22Rv1 (cell line): ENCODE measurements at regions not wholly inside any gene's neighbourhood (a gene's known extent, or its start where the extent isn't known, plus 50 kb on each side); places are given as distances from the start of the nearest gene placed in this dataset.

Experiments used
- ZFX ChIP-seq: fragments of 450-650 bp; IDR thresholded peaks from 2 replicates; pipeline ENCODE4 v1.6.1; 2017; ENCODE audit warnings: antibody characterized with exemption, borderline replicate concordance
- TF ChIP-seq, protein P1 (sequence below): fragments of 450-650 bp; IDR thresholded peaks from 2 replicates; pipeline ENCODE4 v1.5.1; 2017; ENCODE audit warnings: mild to moderate bottlenecking

DNA sequence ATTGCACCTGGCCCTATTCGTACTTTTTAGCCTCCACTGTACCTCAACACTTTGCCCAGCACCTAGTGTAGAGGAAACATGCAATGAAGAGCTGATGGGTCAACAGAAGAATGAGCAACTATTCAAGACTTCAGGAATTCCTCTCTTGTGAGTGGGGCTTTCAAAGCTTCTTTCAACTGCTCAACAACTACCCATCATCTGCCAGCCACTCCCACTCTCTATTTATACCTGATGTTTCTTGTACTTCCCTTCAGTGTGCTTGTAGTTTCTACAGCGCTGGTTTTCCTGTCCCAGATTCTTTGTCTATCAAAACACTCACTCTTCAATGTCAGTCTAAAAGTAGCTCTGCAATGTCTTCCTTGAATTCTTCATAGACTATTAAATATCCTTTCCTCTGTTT is 168.3 kb upstream of the LPP start:
- TF ChIP-seq, protein P1, sequence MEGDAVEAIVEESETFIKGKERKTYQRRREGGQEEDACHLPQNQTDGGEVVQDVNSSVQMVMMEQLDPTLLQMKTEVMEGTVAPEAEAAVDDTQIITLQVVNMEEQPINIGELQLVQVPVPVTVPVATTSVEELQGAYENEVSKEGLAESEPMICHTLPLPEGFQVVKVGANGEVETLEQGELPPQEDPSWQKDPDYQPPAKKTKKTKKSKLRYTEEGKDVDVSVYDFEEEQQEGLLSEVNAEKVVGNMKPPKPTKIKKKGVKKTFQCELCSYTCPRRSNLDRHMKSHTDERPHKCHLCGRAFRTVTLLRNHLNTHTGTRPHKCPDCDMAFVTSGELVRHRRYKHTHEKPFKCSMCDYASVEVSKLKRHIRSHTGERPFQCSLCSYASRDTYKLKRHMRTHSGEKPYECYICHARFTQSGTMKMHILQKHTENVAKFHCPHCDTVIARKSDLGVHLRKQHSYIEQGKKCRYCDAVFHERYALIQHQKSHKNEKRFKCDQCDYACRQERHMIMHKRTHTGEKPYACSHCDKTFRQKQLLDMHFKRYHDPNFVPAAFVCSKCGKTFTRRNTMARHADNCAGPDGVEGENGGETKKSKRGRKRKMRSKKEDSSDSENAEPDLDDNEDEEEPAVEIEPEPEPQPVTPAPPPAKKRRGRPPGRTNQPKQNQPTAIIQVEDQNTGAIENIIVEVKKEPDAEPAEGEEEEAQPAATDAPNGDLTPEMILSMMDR: no peak
- no peak for TF ChIP-seq ZFX
